PC-3 (cell line): ENCODE measurements at regions not wholly inside any gene's neighbourhood (a gene's known extent, or its start where the extent isn't known, plus 50 kb on each side); places are given as distances from the start of the nearest gene placed in this dataset.
"Not testable (repeated sequence)": the region's sequence is repeated elsewhere in the genome, so short reads cannot be mapped to it uniquely, and the experiment has no call there.

Experiments
- ATAC-seq: fragments of 200-7000 bp; cut with Tn5 transposase; 2 replicates; pipeline ENCODE4 v1.9.1; 2020; ENCODE audit warnings: mild to moderate bottlenecking, moderate library complexity
- BruUV-seq: library from RNA; stranded (reverse); fragments of 400-500 nt; replicated peaks from 2 replicates; lab custom pipeline; 2021; lab: Mats Ljungman, UMichigan
- CTCF ChIA-PET: fragments of 300-600 bp; sonication (Branson Sonifier 250); formaldehyde crosslinking; loops from one replicate; lab custom pipeline; 2022; ENCODE audit warnings: antibody characterized with exemption; lab: Charles Lee
- POLR2A ChIA-PET: fragments of 300-600 bp; sonication (Branson Sonifier 250); formaldehyde crosslinking; loops from one replicate; lab custom pipeline; 2022; ENCODE audit warnings: antibody characterized with exemption; ENCODE audit not compliant: unreplicated experiment; lab: Charles Lee
- DNase-seq: peaks from one replicate; pipeline ENCODE4 v3.0.0-alpha.2; 2015
- H2AFZ ChIP-seq: fragments of 300-600 bp; sonication (generic); 2 replicates; pipeline ENCODE4 v1.6.0; 2016; ENCODE audit warnings: antibody characterized with exemption, low read length
- H3F3A ChIP-seq: fragments of 300-600 bp; sonication (generic); one replicate; pipeline ENCODE4 v1.6.0; 2017; ENCODE audit warnings: antibody characterized with exemption, low read length, control low read depth, mild to moderate bottlenecking; ENCODE audit not compliant: unreplicated experiment
- H3K27ac ChIP-seq: fragments of 300-600 bp; sonication (generic); 2 replicates; pipeline ENCODE4 v1.5.1; 2016; ENCODE audit warnings: mild to moderate bottlenecking, low read length
- H3K27me3 ChIP-seq: fragments of 300-600 bp; sonication (generic); 2 replicates; pipeline ENCODE4 v1.6.1; 2016; ENCODE audit warnings: low read length, mixed read lengths
- H3K36me3 ChIP-seq: fragments of 300-600 bp; sonication (generic); 2 replicates; pipeline ENCODE4 v1.6.1; 2016; ENCODE audit warnings: low read depth, mixed run types, low read length, mixed read lengths
- H3K4me1 ChIP-seq: fragments of 300-600 bp; sonication (generic); 2 replicates; pipeline ENCODE4 v1.5.1; 2016; ENCODE audit warnings: low read length; ENCODE audit not compliant: insufficient read depth
- H3K4me2 ChIP-seq: fragments of 300-600 bp; sonication (generic); 2 replicates; pipeline ENCODE4 v1.6.0; 2016; ENCODE audit warnings: low read length
- H3K4me3 ChIP-seq: fragments of 300-600 bp; sonication (generic); 2 replicates; pipeline ENCODE4 v1.5.1; 2016; ENCODE audit warnings: mild to moderate bottlenecking, low read length, mixed read lengths
- H3K79me2 ChIP-seq: fragments of 300-600 bp; sonication (generic); 2 replicates; pipeline ENCODE4 v1.6.1; 2017; ENCODE audit warnings: low read length, mixed read lengths
- H3K9ac ChIP-seq: fragments of 300-600 bp; sonication (generic); 2 replicates; pipeline ENCODE4 v1.6.0; 2016; ENCODE audit warnings: mild to moderate bottlenecking, low read length
- H3K9me2 ChIP-seq: fragments of 300-600 bp; sonication (generic); replicated peaks from 2 replicates; pipeline ENCODE4 v1.6.1; 2016; ENCODE audit warnings: mixed run types, low read length, mixed read lengths
- H3K9me3 ChIP-seq: fragments of 300-600 bp; sonication (generic); 2 replicates; pipeline ENCODE4 v1.6.1; 2016; ENCODE audit warnings: low read length, mixed read lengths
- H4K20me1 ChIP-seq: fragments of 300-600 bp; sonication (generic); 2 replicates; pipeline ENCODE4 v1.6.1; 2016; ENCODE audit warnings: low read length, mixed read lengths
- EZH2 ChIP-seq: fragments of 300-600 bp; sonication (generic); IDR thresholded peaks from one replicate; pipeline ENCODE4 v1.6.1; 2017; ENCODE audit warnings: antibody characterized with exemption, mild to moderate bottlenecking, low read length; ENCODE audit not compliant: unreplicated experiment
- EZH2phosphoT487 ChIP-seq: fragments of 300-600 bp; sonication (generic); IDR thresholded peaks from 2 replicates; pipeline ENCODE4 v1.6.1; 2018; ENCODE audit warnings: mild to moderate bottlenecking, antibody characterized with exemption, low read length, borderline replicate concordance
- intact Hi-C: fragments of 100-400 bp; cut with micrococcal nuclease; formaldehyde crosslinking; loops from 2 replicates; pipeline ENCODE4 v1.9.0; 2023
- TF ChIP-seq, protein P1 (sequence below): fragments of 300-600 bp; sonication (generic); conservative IDR thresholded peaks from 2 replicates; pipeline ENCODE4 v1.5.1; 2017; ENCODE audit warnings: antibody characterized with exemption, low read depth, mild to moderate bottlenecking, low read length

DNA sequence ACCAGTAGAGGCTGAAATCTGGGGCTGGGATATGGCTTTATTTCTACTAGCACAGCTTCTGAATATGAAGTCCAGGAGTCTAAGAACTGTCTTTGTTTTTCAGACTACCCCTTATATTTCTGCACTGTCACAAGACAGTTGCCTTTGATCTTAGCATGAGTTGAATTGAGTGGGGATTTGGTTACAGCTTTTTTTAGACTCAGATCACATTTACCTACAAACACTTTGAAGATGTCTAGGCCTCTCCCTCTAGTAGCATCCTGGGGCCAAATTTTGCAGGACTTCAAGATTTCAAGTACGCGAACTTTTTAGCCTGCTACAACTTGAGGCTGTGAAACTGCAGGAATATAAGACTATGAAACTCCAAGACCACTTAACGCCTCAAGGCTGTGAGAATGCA, 240.2 kb downstream of the NEBL start:
- Histone ChIP-seq H3K9ac (no peak overlapping the region), H3K4me3 (no peak overlapping the region), H3K27ac (no peak overlapping the region), H3K9me2 (no peaks in the 10 kb centered on the region), H3K79me2 (no peaks in the 10 kb centered on the region), H4K20me1 (no peaks in the 10 kb centered on the region), H3K27me3 (no peaks in the 10 kb centered on the region), H2AFZ (no peak overlapping the region), H3K4me2 (no peak overlapping the region), H3F3A (no peaks in the 10 kb centered on the region), H3K9me3 (no peaks in the 10 kb centered on the region), H3K36me3 (no peaks in the 10 kb centered on the region), H3K4me1 (no peaks in the 10 kb centered on the region)
- CTCF ChIA-PET, result no interaction called here
- POLR2A ChIA-PET, result no interaction called here
- no peak for ATAC-seq
- intact Hi-C loops, result no loop called here
- no peak for DNase-seq
- no TSS peak for BruUV-seq
- TF ChIP-seq, protein P1, sequence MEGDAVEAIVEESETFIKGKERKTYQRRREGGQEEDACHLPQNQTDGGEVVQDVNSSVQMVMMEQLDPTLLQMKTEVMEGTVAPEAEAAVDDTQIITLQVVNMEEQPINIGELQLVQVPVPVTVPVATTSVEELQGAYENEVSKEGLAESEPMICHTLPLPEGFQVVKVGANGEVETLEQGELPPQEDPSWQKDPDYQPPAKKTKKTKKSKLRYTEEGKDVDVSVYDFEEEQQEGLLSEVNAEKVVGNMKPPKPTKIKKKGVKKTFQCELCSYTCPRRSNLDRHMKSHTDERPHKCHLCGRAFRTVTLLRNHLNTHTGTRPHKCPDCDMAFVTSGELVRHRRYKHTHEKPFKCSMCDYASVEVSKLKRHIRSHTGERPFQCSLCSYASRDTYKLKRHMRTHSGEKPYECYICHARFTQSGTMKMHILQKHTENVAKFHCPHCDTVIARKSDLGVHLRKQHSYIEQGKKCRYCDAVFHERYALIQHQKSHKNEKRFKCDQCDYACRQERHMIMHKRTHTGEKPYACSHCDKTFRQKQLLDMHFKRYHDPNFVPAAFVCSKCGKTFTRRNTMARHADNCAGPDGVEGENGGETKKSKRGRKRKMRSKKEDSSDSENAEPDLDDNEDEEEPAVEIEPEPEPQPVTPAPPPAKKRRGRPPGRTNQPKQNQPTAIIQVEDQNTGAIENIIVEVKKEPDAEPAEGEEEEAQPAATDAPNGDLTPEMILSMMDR, result no peak
- TF ChIP-seq EZH2 (no peak), EZH2phosphoT487 (no peak)

GRCh38 chr10:20652424-20652823, 244.7 kb downstream of the NEBL start:
- H3K4me2 ChIP-seq, ATAC-seq, CTCF ChIA-PET, H3K4me3 ChIP-seq, H2AFZ ChIP-seq, H3K79me2 ChIP-seq, intact Hi-C loops, H4K20me1 ChIP-seq, H3K9me2 ChIP-seq, H3K27ac ChIP-seq, BruUV-seq, H3K9me3 ChIP-seq, H3K9ac ChIP-seq, H3K4me1 ChIP-seq, DNase-seq, H3K36me3 ChIP-seq, H3K27me3 ChIP-seq, H3F3A ChIP-seq, POLR2A ChIA-PET: not testable (repeated sequence)

DNA sequence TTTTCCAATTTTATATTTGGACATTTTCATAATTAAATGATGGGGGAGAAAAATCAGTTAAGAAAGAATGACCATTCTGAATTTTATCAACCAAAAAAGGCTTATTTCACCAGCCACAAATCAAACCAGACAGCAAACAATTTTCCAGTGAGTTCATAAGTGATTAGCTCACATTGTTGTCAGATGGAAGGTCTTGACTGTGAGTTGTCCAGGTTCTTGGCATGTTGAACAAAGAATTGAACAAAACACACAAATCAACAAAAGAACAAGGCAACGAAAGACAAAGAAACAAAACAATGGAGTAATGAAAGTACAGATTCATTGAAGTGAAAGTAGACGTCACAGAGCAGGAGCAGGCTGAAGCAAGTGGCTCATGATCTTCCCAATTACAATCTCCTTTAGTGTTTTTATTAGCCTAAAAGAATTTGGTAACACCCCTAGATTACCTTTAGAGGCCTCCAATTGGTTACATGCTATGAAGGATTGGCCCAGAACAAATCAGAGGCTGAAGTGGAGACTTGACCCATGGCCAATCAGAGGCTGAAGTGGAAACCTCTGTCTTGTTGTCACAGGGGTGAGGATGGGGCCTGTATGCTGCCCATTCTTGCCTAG, 248.7 kb downstream of the NEBL start:
- POLR2A ChIA-PET, result no interaction called here
- Histone ChIP-seq H3K9me2 (no peaks in the 10 kb centered on the region), H3K36me3 (no peaks in the 10 kb centered on the region), H2AFZ (no peak overlapping the region), H3K4me1 (no peaks in the 10 kb centered on the region), H3F3A (no peaks in the 10 kb centered on the region), H3K79me2 (no peaks in the 10 kb centered on the region), H4K20me1 (no peaks in the 10 kb centered on the region), H3K27ac (no peak overlapping the region), H3K9ac (no peak overlapping the region), H3K9me3 (no peaks in the 10 kb centered on the region), H3K27me3 (no peaks in the 10 kb centered on the region), H3K4me3 (no peak overlapping the region), H3K4me2 (no peak overlapping the region)
- CTCF ChIA-PET, result no interaction called here
- ATAC-seq (no peak), DNase-seq (no peak)
- intact Hi-C loops, result no loop called here
- TF ChIP-seq EZH2, result no peak
- no peak for TF ChIP-seq EZH2phosphoT487
- TF ChIP-seq, protein P1, result no peak
- BruUV-seq, result no TSS peak
